ENCODE measurements at regions not wholly inside any gene's neighbourhood (a gene's known extent, or its start where the extent isn't known, plus 50 kb on each side); places are given as distances from the start of the nearest gene placed in this dataset.

- Mint-ChIP-seq H3K9me3 (ENCODE audit: low read depth) (peaks cover 10% of the 10 kb centered on the region), H3K27ac (ENCODE audit: unreplicated experiment) (no peak overlapping the region), H3K36me3 (ENCODE audit: low read depth) (no peaks in the 10 kb centered on the region), H3K4me1 (ENCODE audit: low read depth) (no peaks in the 10 kb centered on the region), H3K4me3 (ENCODE audit: unreplicated experiment) (no peak overlapping the region), H3K27me3 (ENCODE audit: low read depth) (no peaks in the 10 kb centered on the region)
- TF ChIP-seq, protein P1, sequence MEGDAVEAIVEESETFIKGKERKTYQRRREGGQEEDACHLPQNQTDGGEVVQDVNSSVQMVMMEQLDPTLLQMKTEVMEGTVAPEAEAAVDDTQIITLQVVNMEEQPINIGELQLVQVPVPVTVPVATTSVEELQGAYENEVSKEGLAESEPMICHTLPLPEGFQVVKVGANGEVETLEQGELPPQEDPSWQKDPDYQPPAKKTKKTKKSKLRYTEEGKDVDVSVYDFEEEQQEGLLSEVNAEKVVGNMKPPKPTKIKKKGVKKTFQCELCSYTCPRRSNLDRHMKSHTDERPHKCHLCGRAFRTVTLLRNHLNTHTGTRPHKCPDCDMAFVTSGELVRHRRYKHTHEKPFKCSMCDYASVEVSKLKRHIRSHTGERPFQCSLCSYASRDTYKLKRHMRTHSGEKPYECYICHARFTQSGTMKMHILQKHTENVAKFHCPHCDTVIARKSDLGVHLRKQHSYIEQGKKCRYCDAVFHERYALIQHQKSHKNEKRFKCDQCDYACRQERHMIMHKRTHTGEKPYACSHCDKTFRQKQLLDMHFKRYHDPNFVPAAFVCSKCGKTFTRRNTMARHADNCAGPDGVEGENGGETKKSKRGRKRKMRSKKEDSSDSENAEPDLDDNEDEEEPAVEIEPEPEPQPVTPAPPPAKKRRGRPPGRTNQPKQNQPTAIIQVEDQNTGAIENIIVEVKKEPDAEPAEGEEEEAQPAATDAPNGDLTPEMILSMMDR (IDR thresholded peaks at IDR 0.05) = no peak
- DNase-seq (ENCODE audit: low spot score) = no peak
Measured at GRCh38 chrX:150219374-150220185, 143.5 kb upstream of the MAMLD1 start.

DNA sequence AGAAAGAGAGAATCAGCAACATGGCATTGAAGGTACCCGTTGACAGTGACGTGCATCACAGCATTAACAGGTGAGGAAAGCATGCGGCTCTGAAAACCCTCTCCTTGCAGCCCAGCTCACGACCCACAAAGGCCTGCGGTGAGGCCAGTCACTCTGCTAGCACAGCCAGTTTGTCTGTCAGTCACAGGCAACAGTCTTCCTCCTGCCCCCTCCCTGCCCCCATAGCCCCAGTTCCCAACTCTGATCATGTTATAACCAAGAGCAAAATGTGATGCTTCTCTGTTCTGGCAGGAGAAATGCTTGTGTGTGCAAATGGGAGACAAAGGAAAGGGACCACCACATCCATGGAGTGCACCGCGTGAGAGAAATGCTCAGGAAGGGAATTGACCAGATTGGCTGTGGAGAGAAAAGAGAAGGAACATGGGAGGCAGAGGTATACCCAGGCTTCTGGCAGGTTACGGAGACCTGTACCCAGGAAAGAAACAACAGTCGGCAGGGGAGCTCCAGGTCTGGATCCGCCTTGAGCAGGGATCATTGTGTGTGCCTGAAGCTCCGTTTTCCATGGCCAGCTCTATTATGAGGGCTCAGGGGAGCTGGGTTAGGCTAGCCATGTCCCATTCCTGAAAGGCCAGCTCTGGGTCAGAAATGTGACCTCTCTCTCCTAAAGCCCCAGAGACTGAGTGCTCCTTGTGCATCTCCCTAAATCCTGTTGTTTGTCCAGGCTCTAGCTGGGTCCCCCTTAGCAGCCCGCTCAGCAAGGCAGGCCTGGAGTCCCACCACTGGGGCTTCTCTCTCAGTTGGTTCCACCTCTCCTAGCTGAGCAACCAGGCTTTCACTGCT lies 139.7 kb upstream of the MAMLD1 start:
- Mint-ChIP-seq H3K27ac (ENCODE audit: unreplicated experiment) (no peak overlapping the region), H3K36me3 (ENCODE audit: low read depth) (no peaks in the 10 kb centered on the region), H3K4me1 (ENCODE audit: low read depth) (no peaks in the 10 kb centered on the region), H3K27me3 (ENCODE audit: low read depth) (no peaks in the 10 kb centered on the region), H3K9me3 (ENCODE audit: low read depth) (peaks cover 10% of the 10 kb centered on the region), H3K4me3 (ENCODE audit: unreplicated experiment) (no peak overlapping the region)
- DNase-seq (ENCODE audit: low spot score) = no peak
- TF ChIP-seq, protein P1 (IDR thresholded peaks at IDR 0.05) = no peak

DNA sequence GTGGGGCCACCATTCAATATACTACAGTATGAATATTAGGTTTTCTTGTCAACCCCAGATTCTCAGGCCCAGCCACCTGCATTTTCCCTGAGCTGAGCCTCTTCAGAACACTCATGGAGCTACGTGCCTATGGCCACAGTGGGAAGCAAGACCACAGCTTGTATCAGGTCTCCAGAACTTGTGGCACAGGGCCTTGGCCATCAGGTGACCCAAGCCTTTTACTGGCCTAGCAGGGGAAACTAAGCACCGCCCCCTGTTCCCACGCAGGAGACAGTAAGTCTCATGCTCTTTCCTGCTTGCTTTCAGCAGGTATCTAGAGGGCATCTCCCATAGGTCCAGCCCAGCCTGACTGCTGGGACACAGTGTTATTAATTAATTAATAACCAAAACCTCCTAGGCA lies 138.4 kb upstream of the MAMLD1 start:
- Mint-ChIP-seq H3K36me3 (ENCODE audit: low read depth) (no peaks in the 10 kb centered on the region), H3K4me3 (ENCODE audit: unreplicated experiment) (no peak overlapping the region), H3K27me3 (ENCODE audit: low read depth) (no peaks in the 10 kb centered on the region), H3K27ac (ENCODE audit: unreplicated experiment) (no peak overlapping the region), H3K9me3 (ENCODE audit: low read depth) (peaks cover 16% of the 10 kb centered on the region), H3K4me1 (ENCODE audit: low read depth) (no peaks in the 10 kb centered on the region)
- TF ChIP-seq, protein P1 (IDR thresholded peaks at IDR 0.05) = no peak
- no peak for DNase-seq (ENCODE audit: low spot score)

DNA sequence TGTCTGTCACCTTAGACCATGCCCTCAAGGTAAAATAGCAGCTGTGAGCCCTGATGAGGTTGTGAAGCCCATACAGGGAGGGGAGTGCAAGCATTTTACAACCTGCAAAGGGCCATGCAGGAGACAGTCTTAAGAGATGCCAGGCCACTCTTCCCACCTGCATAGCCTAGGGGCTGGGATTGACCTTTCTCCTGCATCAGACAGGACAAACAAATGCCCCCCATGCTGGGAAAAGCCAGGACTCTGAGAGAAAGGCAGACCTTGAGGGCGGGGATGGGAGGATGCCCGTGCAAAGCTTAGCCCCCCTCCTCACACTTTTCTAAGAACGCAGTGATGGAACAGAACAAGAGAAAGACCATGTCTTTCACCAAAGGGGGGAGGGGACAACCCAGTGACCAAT lies 137.9 kb upstream of the MAMLD1 start:
- Mint-ChIP-seq H3K36me3 (ENCODE audit: low read depth) (no peaks in the 10 kb centered on the region), H3K9me3 (ENCODE audit: low read depth) (peaks cover 16% of the 10 kb centered on the region), H3K4me1 (ENCODE audit: low read depth) (no peaks in the 10 kb centered on the region), H3K27ac (ENCODE audit: unreplicated experiment) (no peak overlapping the region), H3K4me3 (ENCODE audit: unreplicated experiment) (no peak overlapping the region), H3K27me3 (ENCODE audit: low read depth) (no peaks in the 10 kb centered on the region)
- TF ChIP-seq, protein P1 (IDR thresholded peaks at IDR 0.05) = no peak
- no peak for DNase-seq (ENCODE audit: low spot score)

- no peak for DNase-seq (ENCODE audit: low spot score)
- TF ChIP-seq, protein P1 (IDR thresholded peaks at IDR 0.05) = no peak
- H3K4me3 Mint-ChIP-seq (ENCODE audit: unreplicated experiment) = no peak overlapping the region
Measured at GRCh38 chrX:150225756-150226155, 137.4 kb upstream of the MAMLD1 start.

More at GRCh38 chrX:150225756-150226155, 137.4 kb upstream of the MAMLD1 start:
- Mint-ChIP-seq H3K27ac (ENCODE audit: unreplicated experiment) (no peak overlapping the region), H3K36me3 (ENCODE audit: low read depth) (no peaks in the 10 kb centered on the region), H3K9me3 (ENCODE audit: low read depth) (peaks cover 16% of the 10 kb centered on the region), H3K27me3 (ENCODE audit: low read depth) (no peaks in the 10 kb centered on the region), H3K4me1 (ENCODE audit: low read depth) (no peaks in the 10 kb centered on the region)
